ENCODE measurements at regions not wholly inside any gene's neighbourhood (a gene's known extent, or its start where the extent isn't known, plus 50 kb on each side); places are given as distances from the start of the nearest gene placed in this dataset.

DNA sequence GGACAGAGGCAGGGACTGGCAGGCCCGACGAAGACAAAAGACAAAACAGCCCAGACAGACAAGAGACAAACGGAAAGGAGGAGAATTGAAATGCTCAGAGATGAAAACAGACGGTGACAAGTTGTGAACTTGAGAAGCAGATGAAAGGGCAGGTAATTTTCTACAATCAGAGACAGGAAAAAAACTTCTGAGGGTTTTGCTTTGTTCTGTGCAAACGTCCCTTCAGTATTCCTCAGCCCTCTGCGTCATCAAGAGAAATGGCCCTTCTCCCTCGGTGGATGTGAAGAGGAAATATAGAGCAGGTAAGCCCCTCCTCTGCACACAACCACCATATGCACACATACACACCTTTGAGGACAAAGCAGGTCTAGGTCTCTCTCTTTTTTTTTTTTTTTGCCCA is 206.6 kb downstream of the UACA start:
- no peak for DNase-seq (ENCODE audit: low read depth, low spot score)

GRCh38 chr15:70556151-70556741 is 207.1 kb downstream of the UACA start:
- DNase-seq (ENCODE audit: low read depth, low spot score) = no peak

- no peak for DNase-seq (ENCODE audit: low read depth, low spot score)
These were observed 207.6 kb downstream of the UACA start for GRCh38 chr15:70555713-70556112.

DNA sequence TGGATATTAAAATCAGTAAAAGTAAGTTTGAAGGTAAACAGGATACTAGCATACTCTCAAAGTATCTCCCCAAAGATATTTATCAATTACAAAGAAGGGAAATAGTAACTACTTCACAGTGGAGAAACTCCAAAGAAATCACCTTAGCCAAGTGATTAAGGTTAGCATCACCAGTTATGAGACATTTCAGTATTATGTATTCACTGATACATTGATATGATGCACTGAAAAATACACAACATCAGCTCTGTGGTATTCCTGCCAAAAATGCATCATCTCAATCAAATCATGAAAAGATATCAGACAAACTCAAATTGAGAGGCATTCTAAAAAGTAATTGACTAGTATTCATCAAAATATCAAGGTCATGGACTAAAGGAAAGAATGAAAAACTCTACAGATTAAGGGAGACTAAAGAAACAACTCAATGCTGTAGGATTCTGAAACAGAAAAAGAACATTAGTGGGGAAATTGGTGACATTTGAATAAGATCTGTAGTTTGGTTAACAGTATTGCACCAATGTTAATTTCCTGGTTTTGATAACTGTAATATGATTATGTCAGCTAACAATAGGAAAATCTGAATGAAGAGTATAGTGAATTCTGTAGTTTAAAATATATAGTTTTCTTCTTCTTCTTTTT is 215.4 kb downstream of the UACA start:
- no peak for DNase-seq (ENCODE audit: low read depth, low spot score)

GRCh38 chr15:70545526-70545925 is 217.8 kb downstream of the UACA start:
- DNase-seq (ENCODE audit: low read depth, low spot score) = no peak

GRCh38 chr15:70541511-70541910 is 221.8 kb downstream of the UACA start:
- DNase-seq (ENCODE audit: low read depth, low spot score) = no peak

DNA sequence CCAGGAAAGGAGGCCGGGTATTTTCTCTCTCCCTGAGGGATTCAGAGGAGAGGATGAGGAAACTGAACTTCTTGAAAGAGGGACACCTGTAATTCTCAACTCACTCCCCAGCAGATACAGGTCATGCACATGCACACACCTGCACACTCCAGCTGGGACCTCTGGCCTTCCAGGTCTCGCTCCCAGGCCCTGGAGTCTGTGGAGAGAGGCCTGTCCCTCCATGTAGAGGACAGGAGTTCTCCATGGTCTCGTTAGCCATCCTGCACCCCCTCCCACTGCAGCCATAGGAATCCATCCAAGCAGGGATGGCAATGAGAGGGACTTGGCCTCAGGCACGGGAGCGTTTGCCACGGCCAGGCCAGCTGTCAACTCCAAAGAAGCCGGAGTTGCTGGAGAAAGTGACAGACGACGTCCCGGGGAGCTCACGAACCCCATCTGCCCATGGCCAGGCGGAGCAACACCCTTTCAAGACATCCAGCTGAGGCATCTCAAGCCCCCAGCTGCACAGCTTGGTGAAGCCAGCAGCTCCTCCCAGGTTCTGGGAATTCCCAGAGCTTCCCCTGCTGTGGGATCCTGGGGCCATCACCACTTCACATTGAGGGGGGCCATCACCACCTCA is 223.3 kb downstream of the UACA start:
- DNase-seq (ENCODE audit: low read depth, low spot score) = no peak

- DNase-seq (ENCODE audit: low read depth, low spot score) = no peak
These were observed 223.9 kb downstream of the UACA start for GRCh38 chr15:70539409-70539808.

DNA sequence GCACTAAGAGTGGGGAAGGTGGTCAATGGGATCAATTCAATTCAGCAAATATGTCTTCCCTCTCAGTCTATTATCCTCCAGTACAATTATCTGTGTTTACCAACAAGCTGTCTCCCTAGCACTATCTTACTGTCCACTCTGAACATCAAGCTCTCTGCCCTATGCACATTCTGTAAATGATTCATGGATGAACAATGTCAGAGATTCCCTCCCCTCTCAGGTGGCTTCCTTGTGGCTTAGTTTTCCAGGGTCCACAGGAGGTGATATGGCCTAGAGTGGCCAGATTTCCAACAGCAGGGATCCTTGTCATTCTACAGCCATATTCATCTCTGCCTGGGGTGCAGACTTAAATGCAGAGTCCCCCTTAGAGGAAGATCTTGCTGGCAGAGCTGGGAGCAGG is 225.1 kb downstream of the UACA start:
- DNase-seq (ENCODE audit: low read depth, low spot score) = no peak

- no peak for DNase-seq (ENCODE audit: low read depth, low spot score)
These were observed 227.4 kb downstream of the UACA start for GRCh38 chr15:70535955-70536338.

GRCh38 chr15:70535071-70535954 is 228.0 kb downstream of the UACA start:
- DNase-seq (ENCODE audit: low read depth, low spot score) = no peak

- no peak for DNase-seq (ENCODE audit: low read depth, low spot score)
These were observed 229.2 kb downstream of the UACA start for GRCh38 chr15:70533931-70534742.

- no peak for DNase-seq (ENCODE audit: low read depth, low spot score)
These were observed 230.7 kb downstream of the UACA start for GRCh38 chr15:70532531-70533186.

DNA sequence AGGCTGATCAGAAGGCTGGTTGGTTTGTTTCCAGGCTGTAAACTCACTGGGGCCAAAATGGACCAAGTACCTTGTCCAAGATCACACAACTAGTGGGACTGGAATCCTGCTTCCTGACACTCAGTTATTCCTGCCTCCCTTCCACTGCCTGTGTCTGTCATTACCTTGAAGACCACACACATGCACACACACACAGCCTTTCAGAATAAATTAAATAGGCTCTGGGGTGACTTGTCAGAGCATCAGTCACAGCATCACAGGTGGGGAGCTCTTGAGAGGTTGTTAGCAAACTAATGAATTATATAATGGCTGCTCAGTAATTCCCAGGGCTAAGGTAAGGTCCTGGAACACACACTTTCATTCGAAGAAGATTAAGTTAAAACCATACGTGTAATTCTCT is 231.8 kb downstream of the UACA start:
- DNase-seq (ENCODE audit: low read depth, low spot score) = no peak

- no peak for DNase-seq (ENCODE audit: low read depth, low spot score)
These were observed 232.5 kb downstream of the UACA start for GRCh38 chr15:70530906-70531305.

GRCh38 chr15:70530503-70530902 is 232.9 kb downstream of the UACA start:
- DNase-seq (ENCODE audit: low read depth, low spot score) = no peak

GRCh38 chr15:70530017-70530499 is 233.3 kb downstream of the UACA start:
- no peak for DNase-seq (ENCODE audit: low read depth, low spot score)

GRCh38 chr15:70528816-70529215 is 234.5 kb downstream of the UACA start:
- DNase-seq (ENCODE audit: low read depth, low spot score) = no peak

DNA sequence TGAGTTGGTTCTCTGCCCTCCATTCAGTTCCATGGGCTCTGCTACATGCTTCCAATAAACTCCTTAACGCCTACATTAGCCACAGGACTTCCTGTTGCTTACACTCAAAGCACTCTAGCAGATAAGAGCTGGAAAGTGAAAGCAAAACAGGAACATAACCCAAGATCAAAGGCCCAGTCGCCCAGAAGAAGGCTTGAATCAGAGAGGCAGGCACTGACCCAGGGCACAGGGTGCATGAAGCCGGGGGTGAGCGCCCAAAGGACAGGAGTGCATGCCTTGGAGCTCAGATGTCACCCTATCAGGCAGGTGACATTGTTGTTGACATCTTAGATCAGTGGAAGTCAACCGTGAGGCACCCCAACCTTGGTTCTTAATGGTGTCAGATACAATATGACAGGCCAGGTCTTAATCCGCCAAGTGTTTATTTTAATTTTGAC is 235.1 kb downstream of the UACA start:
- no peak for DNase-seq (ENCODE audit: low read depth, low spot score)

DNA sequence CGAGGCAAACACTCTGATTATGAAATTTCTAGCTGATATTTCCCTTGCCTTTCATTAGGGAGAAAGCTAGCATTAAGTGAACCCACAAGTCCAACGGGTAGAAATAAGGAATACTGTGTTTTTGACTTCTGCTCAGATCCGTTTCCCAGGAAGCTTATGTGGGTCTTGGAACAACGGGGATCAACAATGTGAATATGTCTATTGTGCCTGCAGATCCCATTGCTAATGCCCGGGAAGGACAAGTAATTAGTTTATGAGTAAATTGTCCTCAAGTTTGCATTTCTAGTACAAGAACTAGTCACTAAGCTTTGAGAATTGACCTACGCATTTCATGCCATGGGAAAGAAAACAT is 236.4 kb downstream of the UACA start:
- no peak for DNase-seq (ENCODE audit: low read depth, low spot score)

All from brain pericyte (primary cell).